Hepatocyte (in vitro differentiated cells): ENCODE measurements at regions not wholly inside any gene's neighbourhood (a gene's known extent, or its start where the extent isn't known, plus 50 kb on each side); places are given as distances from the start of the nearest gene placed in this dataset.

Experiments used
- DNase-seq: peaks from one replicate; pipeline ENCODE4 v3.0.0-alpha.2; 2016; ENCODE audit warnings: low spot score
- H2AFZ ChIP-seq: fragments of 200-600 bp; sonication (generic); 2 replicates; pipeline ENCODE4 v1.6.0; 2016; ENCODE audit warnings: antibody characterized with exemption, mild to moderate bottlenecking
- H3K27ac ChIP-seq: fragments of 200-600 bp; sonication (generic); 2 replicates; pipeline ENCODE4 v1.5.1; 2016; ENCODE audit warnings: mild to moderate bottlenecking
- H3K27me3 ChIP-seq: fragments of 200-600 bp; sonication (generic); 2 replicates; pipeline ENCODE4 v1.6.1; 2016
- H3K36me3 ChIP-seq: fragments of 200-600 bp; sonication (generic); replicated peaks from 2 replicates; pipeline ENCODE4 v1.5.1; 2016; ENCODE audit warnings: low read depth; ENCODE audit not compliant: insufficient read depth
- H3K4me1 ChIP-seq: fragments of 200-600 bp; sonication (generic); 2 replicates; pipeline ENCODE4 v1.5.1; 2016; ENCODE audit warnings: mild to moderate bottlenecking, moderate library complexity; ENCODE audit not compliant: insufficient read depth
- H3K4me2 ChIP-seq: fragments of 200-600 bp; sonication (generic); 2 replicates; pipeline ENCODE4 v1.6.0; 2016
- H3K4me3 ChIP-seq: fragments of 200-600 bp; sonication (generic); 2 replicates; pipeline ENCODE4 v1.5.1; 2016; ENCODE audit warnings: mild to moderate bottlenecking
- H3K79me2 ChIP-seq: fragments of 200-600 bp; sonication (generic); 2 replicates; pipeline ENCODE4 v1.6.0; 2017; ENCODE audit warnings: mild to moderate bottlenecking
- H3K9me2 ChIP-seq: fragments of 200-600 bp; sonication (generic); replicated peaks from 2 replicates; pipeline ENCODE4 v1.6.0; 2017; ENCODE audit warnings: mild to moderate bottlenecking; ENCODE audit not compliant: insufficient read depth
- H3K9me3 ChIP-seq: fragments of 200-600 bp; sonication (generic); 2 replicates; pipeline ENCODE4 v1.5.1; 2016; ENCODE audit warnings: low read depth, mild to moderate bottlenecking
- H4K20me1 ChIP-seq: fragments of 200-600 bp; sonication (generic); 2 replicates; pipeline ENCODE4 v1.6.0; 2016; ENCODE audit warnings: mild to moderate bottlenecking; ENCODE audit not compliant: insufficient read depth, poor library complexity, severe bottlenecking
- EZH2 ChIP-seq: fragments of 200-600 bp; sonication (generic); IDR thresholded peaks from 2 replicates; pipeline ENCODE4 v1.6.1; 2016; ENCODE audit warnings: antibody characterized with exemption, mild to moderate bottlenecking, borderline replicate concordance
- EZH2phosphoT487 ChIP-seq: fragments of 200-600 bp; sonication (generic); IDR thresholded peaks from one replicate; pipeline ENCODE4 v1.6.1; 2018; ENCODE audit warnings: antibody characterized with exemption, mild to moderate bottlenecking, low read depth, moderate library complexity; ENCODE audit not compliant: unreplicated experiment, severe bottlenecking
- WGBS: methylation state at CpG from one replicate; pipeline ENCODE4 v1.1.6; 2016; ENCODE audit warnings: low lambda C conversion rate; ENCODE audit errors: missing lambda C conversion rate; 5-methylcytosine and 5-hydroxymethylcytosine counted together
- TF ChIP-seq, protein P1 (sequence below): fragments of 200-600 bp; sonication (generic); IDR thresholded peaks from 2 replicates; pipeline ENCODE4 v1.5.1; 2016; ENCODE audit warnings: antibody characterized with exemption, mild to moderate bottlenecking; ENCODE audit not compliant: poor library complexity

DNA sequence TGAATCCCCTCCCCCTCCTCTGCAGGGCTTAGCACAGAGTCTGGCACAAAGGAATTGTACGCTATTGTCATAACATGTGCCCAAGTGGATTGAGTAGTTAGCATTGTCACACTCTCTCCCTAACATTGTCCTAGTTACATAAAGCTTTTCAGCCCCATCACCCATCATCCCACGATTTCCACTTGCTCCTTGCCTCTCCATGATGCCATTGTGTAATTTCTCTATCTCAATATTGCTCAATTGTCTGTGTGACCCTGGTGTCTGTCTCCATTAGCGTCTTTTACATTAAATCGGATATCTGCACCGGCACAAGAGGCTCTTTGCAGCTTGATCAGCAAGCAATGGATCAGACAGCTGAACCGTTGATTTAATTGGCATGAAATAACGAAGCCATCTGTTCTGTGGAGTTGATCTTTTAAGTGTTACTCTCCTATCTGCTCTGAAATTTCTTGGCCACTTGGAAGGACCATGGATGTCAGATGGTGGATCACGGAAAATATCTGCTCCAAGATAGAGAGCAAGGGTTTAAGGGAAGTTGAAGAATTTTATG is 77.0 kb upstream of the HS3ST4 start:
- H3K4me1 ChIP-seq, result no peaks in the 10 kb centered on the region
- TF ChIP-seq, protein P1, sequence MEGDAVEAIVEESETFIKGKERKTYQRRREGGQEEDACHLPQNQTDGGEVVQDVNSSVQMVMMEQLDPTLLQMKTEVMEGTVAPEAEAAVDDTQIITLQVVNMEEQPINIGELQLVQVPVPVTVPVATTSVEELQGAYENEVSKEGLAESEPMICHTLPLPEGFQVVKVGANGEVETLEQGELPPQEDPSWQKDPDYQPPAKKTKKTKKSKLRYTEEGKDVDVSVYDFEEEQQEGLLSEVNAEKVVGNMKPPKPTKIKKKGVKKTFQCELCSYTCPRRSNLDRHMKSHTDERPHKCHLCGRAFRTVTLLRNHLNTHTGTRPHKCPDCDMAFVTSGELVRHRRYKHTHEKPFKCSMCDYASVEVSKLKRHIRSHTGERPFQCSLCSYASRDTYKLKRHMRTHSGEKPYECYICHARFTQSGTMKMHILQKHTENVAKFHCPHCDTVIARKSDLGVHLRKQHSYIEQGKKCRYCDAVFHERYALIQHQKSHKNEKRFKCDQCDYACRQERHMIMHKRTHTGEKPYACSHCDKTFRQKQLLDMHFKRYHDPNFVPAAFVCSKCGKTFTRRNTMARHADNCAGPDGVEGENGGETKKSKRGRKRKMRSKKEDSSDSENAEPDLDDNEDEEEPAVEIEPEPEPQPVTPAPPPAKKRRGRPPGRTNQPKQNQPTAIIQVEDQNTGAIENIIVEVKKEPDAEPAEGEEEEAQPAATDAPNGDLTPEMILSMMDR, result no peak
- TF ChIP-seq EZH2phosphoT487, result no peak
- no peak for TF ChIP-seq EZH2
- H3K9me2 ChIP-seq, result no peaks in the 10 kb centered on the region
- no peak overlapping the region for H3K4me2 ChIP-seq
- H3K27me3 ChIP-seq, result no peaks in the 10 kb centered on the region
- no peak for DNase-seq
- H3K9me3 ChIP-seq, result no peaks in the 10 kb centered on the region
- H3K27ac ChIP-seq, result no peak overlapping the region
- no peak overlapping the region for H2AFZ ChIP-seq
- H3K36me3 ChIP-seq, result no peaks in the 10 kb centered on the region
- no peaks in the 10 kb centered on the region for H4K20me1 ChIP-seq
- WGBS, result 87% methylated on average over 8 of the region's 8 CpGs
- H3K79me2 ChIP-seq, result no peaks in the 10 kb centered on the region
- H3K4me3 ChIP-seq, result no peak overlapping the region

DNA sequence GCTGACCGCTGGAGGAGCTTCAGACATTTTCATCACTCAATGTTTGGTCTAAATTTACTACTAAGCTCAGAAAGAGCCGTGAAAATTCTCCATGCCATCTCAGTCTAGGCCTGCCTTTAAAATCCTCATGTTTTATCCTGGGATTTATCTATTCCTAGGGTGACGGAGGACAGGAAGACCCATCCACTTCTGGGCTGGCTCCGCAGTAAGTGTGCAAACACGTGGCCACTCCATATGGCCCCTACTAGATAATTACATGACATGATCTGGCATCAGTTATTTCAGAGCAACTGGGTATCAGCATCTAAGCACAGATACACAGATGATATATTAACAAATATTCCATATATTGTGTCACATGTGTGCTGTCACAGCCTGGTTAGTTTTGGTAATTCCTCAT is 77.8 kb upstream of the HS3ST4 start:
- H3K36me3 ChIP-seq, result no peaks in the 10 kb centered on the region
- H3K79me2 ChIP-seq, result no peaks in the 10 kb centered on the region
- H3K9me3 ChIP-seq, result no peaks in the 10 kb centered on the region
- H4K20me1 ChIP-seq, result no peaks in the 10 kb centered on the region
- no peak for DNase-seq
- no peaks in the 10 kb centered on the region for H3K9me2 ChIP-seq
- no peak overlapping the region for H3K4me3 ChIP-seq
- no peaks in the 10 kb centered on the region for H3K4me1 ChIP-seq
- WGBS, result 88% methylated on average over 5 of the region's 5 CpGs
- no peak for TF ChIP-seq EZH2phosphoT487
- TF ChIP-seq EZH2, result no peak
- TF ChIP-seq, protein P1, result no peak
- H3K4me2 ChIP-seq, result no peak overlapping the region
- no peaks in the 10 kb centered on the region for H3K27me3 ChIP-seq
- H3K27ac ChIP-seq, result no peak overlapping the region
- no peak overlapping the region for H2AFZ ChIP-seq

DNA sequence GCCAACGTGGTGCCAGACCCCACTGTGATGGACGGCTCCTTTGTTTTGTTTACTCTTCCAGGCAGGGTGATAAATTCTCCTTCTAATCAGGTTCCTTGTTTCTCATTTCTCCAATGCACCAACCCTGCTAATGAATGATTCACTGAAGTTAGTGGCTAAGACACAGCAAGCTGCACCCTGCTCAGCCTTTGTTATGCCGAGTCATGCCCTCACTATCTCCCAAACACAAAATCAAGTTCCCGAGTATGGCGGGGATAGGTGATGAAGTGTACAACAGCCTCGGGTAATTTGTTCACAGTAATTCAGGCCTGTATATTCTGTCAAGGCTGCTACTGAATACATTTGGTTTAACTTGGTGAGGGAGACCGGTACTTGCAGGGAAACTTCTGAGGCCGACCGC is 83.8 kb upstream of the HS3ST4 start:
- WGBS, result 69% methylated on average over 9 of the region's 9 CpGs
- no peak for TF ChIP-seq EZH2
- TF ChIP-seq, protein P1, result no peak
- no peak for TF ChIP-seq EZH2phosphoT487
- Histone ChIP-seq H3K36me3 (no peaks in the 10 kb centered on the region), H4K20me1 (no peaks in the 10 kb centered on the region), H2AFZ (no peak overlapping the region), H3K27me3 (no peaks in the 10 kb centered on the region), H3K4me3 (no peak overlapping the region), H3K79me2 (no peaks in the 10 kb centered on the region), H3K9me2 (no peaks in the 10 kb centered on the region), H3K4me2 (no peak overlapping the region), H3K27ac (no peak overlapping the region), H3K4me1 (no peaks in the 10 kb centered on the region), H3K9me3 (no peaks in the 10 kb centered on the region)
- DNase-seq, result no peak

DNA sequence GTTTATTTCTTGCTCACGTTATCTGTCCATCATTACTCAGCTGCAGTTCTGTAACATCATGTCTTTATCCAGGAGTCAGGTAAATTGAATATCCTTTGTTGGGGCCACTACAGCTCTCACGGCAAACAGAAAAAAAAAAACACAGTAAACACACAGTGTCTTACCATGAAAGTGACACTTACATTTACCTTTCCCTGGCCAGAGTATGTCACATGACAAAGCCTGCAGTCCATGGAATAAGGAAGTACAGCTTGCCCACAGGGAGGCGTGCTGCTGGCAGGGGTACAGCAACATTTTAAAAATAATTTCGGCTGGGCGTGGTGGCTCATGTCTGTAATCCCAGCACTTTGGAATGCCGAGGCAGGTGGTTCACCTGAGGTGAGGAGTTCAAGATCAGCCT is 85.7 kb upstream of the HS3ST4 start:
- TF ChIP-seq EZH2phosphoT487, result no peak
- TF ChIP-seq, protein P1, result no peak
- TF ChIP-seq EZH2, result no peak
- WGBS, result 76% methylated on average over 6 of the region's 6 CpGs

More for the DNA sequence above, 85.7 kb upstream of the HS3ST4 start:
- Histone ChIP-seq H3K4me3 (no peak overlapping the region), H3K9me3 (no peaks in the 10 kb centered on the region), H3K27ac (no peak overlapping the region), H3K9me2 (no peaks in the 10 kb centered on the region), H3K27me3 (no peaks in the 10 kb centered on the region), H2AFZ (no peak overlapping the region), H3K79me2 (no peaks in the 10 kb centered on the region), H3K36me3 (no peaks in the 10 kb centered on the region), H4K20me1 (no peaks in the 10 kb centered on the region), H3K4me2 (no peak overlapping the region), H3K4me1 (no peaks in the 10 kb centered on the region)
- no peak for DNase-seq
